DND-41 (cell line): ENCODE measurements at regions not wholly inside any gene's neighbourhood (a gene's known extent, or its start where the extent isn't known, plus 50 kb on each side); places are given as distances from the start of the nearest gene placed in this dataset.

Experiments
- CTCF ChIP-seq: IDR thresholded peaks from 2 replicates; pipeline ENCODE4 v1.5.1; 2012; ENCODE audit warnings: borderline replicate concordance, low read length, moderate library complexity, mild to moderate bottlenecking; ENCODE audit not compliant: poor library complexity, severe bottlenecking; ENCODE audit errors: extremely low read depth
- EZH2 ChIP-seq: IDR thresholded peaks from 3 replicates; pipeline ENCODE4 v1.6.1; 2012; ENCODE audit warnings: borderline replicate concordance, low read depth, mild to moderate bottlenecking, moderate library complexity, low read length, inconsistent platforms; ENCODE audit not compliant: severe bottlenecking

- TF ChIP-seq CTCF (no peak), EZH2 (no peak)
Observed at GRCh38 chr21:22062472-22063139, 1064.4 kb downstream of the NCAM2 start.
